ENCODE measurements at regions not wholly inside any gene's neighbourhood (a gene's known extent, or its start where the extent isn't known, plus 50 kb on each side); places are given as distances from the start of the nearest gene placed in this dataset.

- DNase-seq (ENCODE audit: low read depth): no peak
- H3K4me3 ChIP-seq (ENCODE audit: low read depth, low read length): no peak overlapping the region
- TF ChIP-seq CTCF (IDR thresholded peaks at IDR 0.05; ENCODE audit: low read depth, low read length): no peak
- TF ChIP-seq POLR2A (IDR thresholded peaks at IDR 0.05; ENCODE audit: extremely low read depth, insufficient read length): no peak
- no peak for TF ChIP-seq MYC (IDR thresholded peaks at IDR 0.05; ENCODE audit: low read depth, low read length)
- no peak for TF ChIP-seq MAX (IDR thresholded peaks at IDR 0.05; ENCODE audit: low read depth, low read length)
Measured at GRCh38 chr14:49428076-49428475, 158.1 kb downstream of the RPS29 start.

- H3K4me3 ChIP-seq (ENCODE audit: low read depth, low read length): no peak overlapping the region
- no peak for DNase-seq (ENCODE audit: low read depth)
- TF ChIP-seq MAX (IDR thresholded peaks at IDR 0.05; ENCODE audit: low read depth, low read length): no peak
- no peak for TF ChIP-seq POLR2A (IDR thresholded peaks at IDR 0.05; ENCODE audit: extremely low read depth, insufficient read length)
- TF ChIP-seq MYC (IDR thresholded peaks at IDR 0.05; ENCODE audit: low read depth, low read length): no peak
- no peak for TF ChIP-seq CTCF (IDR thresholded peaks at IDR 0.05; ENCODE audit: low read depth, low read length)
Measured at GRCh38 chr14:49427117-49427516, 159.1 kb downstream of the RPS29 start.

DNA sequence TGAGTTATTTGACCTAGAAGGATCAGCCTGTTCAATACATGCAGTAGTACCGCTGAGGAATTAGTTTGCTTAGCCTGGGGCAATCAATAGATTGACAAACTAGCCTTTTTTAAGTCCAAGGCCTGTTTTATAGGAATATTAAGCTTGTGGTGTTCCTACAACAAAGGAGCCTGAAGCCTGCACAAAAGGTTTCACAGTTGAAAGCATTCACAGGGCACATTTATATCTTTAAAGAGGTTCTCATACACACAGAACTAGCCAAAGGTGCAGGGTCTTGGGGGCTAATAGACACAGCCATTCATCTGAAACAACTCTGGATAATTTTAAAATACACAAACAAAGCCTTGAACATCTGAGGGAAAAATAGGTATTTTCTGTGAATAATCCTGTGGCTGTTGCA is 160.3 kb downstream of the RPS29 start:
- no peak for DNase-seq (ENCODE audit: low read depth)
- no peak overlapping the region for H3K4me3 ChIP-seq (ENCODE audit: low read depth, low read length)
- TF ChIP-seq POLR2A (IDR thresholded peaks at IDR 0.05; ENCODE audit: extremely low read depth, insufficient read length): no peak

- no peak overlapping the region for H3K4me3 ChIP-seq (ENCODE audit: low read depth, low read length)
- TF ChIP-seq MAX (IDR thresholded peaks at IDR 0.05; ENCODE audit: low read depth, low read length): no peak
- no peak for TF ChIP-seq POLR2A (IDR thresholded peaks at IDR 0.05; ENCODE audit: extremely low read depth, insufficient read length)
- no peak for TF ChIP-seq CTCF (IDR thresholded peaks at IDR 0.05; ENCODE audit: low read depth, low read length)
- TF ChIP-seq MYC (IDR thresholded peaks at IDR 0.05; ENCODE audit: low read depth, low read length): no peak
- no peak for DNase-seq (ENCODE audit: low read depth)
Measured at GRCh38 chr14:49424436-49425331, 161.5 kb downstream of the RPS29 start.

DNA sequence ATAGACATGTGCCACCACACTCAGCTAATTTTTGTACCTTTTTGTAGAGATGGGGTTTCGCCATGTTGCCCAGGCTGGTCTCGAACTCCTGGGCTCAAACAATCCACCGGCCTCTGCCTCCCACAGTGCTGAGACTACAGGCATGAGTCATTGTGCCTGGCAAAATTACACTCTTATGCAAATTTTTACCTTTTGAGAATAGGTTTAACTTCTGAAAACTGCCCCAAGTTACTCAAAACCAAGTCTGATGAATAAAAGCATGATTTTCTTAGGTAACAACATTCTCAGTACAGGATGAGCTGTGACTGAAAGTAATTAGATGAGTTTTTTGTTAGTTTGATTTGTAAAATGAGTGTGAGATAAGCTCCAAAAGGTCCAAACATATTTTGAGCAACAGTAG is 166.0 kb downstream of the RPS29 start:
- no peak for DNase-seq (ENCODE audit: low read depth)
- TF ChIP-seq POLR2A (IDR thresholded peaks at IDR 0.05; ENCODE audit: extremely low read depth, insufficient read length) (no peak), MYC (IDR thresholded peaks at IDR 0.05; ENCODE audit: low read depth, low read length) (no peak), CTCF (IDR thresholded peaks at IDR 0.05; ENCODE audit: low read depth, low read length) (no peak), MAX (IDR thresholded peaks at IDR 0.05; ENCODE audit: low read depth, low read length) (no peak)
- no peak overlapping the region for H3K4me3 ChIP-seq (ENCODE audit: low read depth, low read length)

GRCh38 chr14:49418789-49419188 is 167.4 kb downstream of the RPS29 start:
- TF ChIP-seq MYC (IDR thresholded peaks at IDR 0.05; ENCODE audit: low read depth, low read length) (no peak), CTCF (IDR thresholded peaks at IDR 0.05; ENCODE audit: low read depth, low read length) (no peak), MAX (IDR thresholded peaks at IDR 0.05; ENCODE audit: low read depth, low read length) (no peak), POLR2A (IDR thresholded peaks at IDR 0.05; ENCODE audit: extremely low read depth, insufficient read length) (no peak)
- DNase-seq (ENCODE audit: low read depth): no peak
- no peak overlapping the region for H3K4me3 ChIP-seq (ENCODE audit: low read depth, low read length)
